HEK293T (cell line): ENCODE measurements at regions not wholly inside any gene's neighbourhood (a gene's known extent, or its start where the extent isn't known, plus 50 kb on each side); places are given as distances from the start of the nearest gene placed in this dataset.

Source experiments
- CTCF ChIA-PET: fragments of 350-600 bp; formaldehyde crosslinking; extraction: SDS; loops from one replicate; lab custom pipeline; 2021; ENCODE audit warnings: antibody characterized with exemption, inconsistent platforms; lab: Yijun Ruan, JAX
- POLR2A ChIA-PET: fragments of 350-600 bp; formaldehyde crosslinking; extraction: SDS; loops from one replicate; lab custom pipeline; 2020; ENCODE audit warnings: antibody characterized with exemption, inconsistent platforms; lab: Yijun Ruan, JAX
- DNase-seq: peaks from one replicate; pipeline ENCODE4 v3.0.0; 2012; ENCODE audit warnings: mixed read lengths; ENCODE audit errors: extremely low spot score
- ARNT ChIP-seq: fragments of 450-650 bp; IDR thresholded peaks from 2 replicates; pipeline ENCODE4 v1.6.1; 2017; ENCODE audit warnings: mild to moderate bottlenecking
- BHLHE40 ChIP-seq: fragments of 450-650 bp; IDR thresholded peaks from 2 replicates; pipeline ENCODE4 v1.6.1; 2016; ENCODE audit warnings: mild to moderate bottlenecking, moderate library complexity, borderline replicate concordance
- CTBP1 ChIP-seq: fragments of 450-650 bp; IDR thresholded peaks from 2 replicates; pipeline ENCODE4 v1.6.1; 2016; ENCODE audit warnings: borderline replicate concordance
- ELF4 ChIP-seq: fragments of 450-650 bp; IDR thresholded peaks from 2 replicates; pipeline ENCODE4 v1.6.1; 2017; ENCODE audit warnings: antibody characterized with exemption
- FOXA1 ChIP-seq: fragments of 450-650 bp; IDR thresholded peaks from 2 replicates; pipeline ENCODE4 v1.6.1; 2016; ENCODE audit warnings: mild to moderate bottlenecking
- FOXK2 ChIP-seq: fragments of 450-650 bp; IDR thresholded peaks from 2 replicates; pipeline ENCODE4 v1.6.1; 2016; ENCODE audit warnings: mild to moderate bottlenecking
- FOXM1 ChIP-seq: fragments of 450-650 bp; IDR thresholded peaks from 2 replicates; pipeline ENCODE4 v1.6.1; 2017; ENCODE audit warnings: mild to moderate bottlenecking, borderline replicate concordance
- HDGF ChIP-seq: fragments of 450-650 bp; IDR thresholded peaks from 2 replicates; pipeline ENCODE4 v1.6.1; 2017; ENCODE audit warnings: antibody characterized with exemption, borderline replicate concordance
- L3MBTL2 ChIP-seq: fragments of 450-650 bp; conservative IDR thresholded peaks from 2 replicates; pipeline ENCODE4 v1.6.1; 2016; ENCODE audit warnings: mild to moderate bottlenecking
- LEF1 ChIP-seq: fragments of 450-650 bp; IDR thresholded peaks from 2 replicates; pipeline ENCODE4 v1.6.1; 2017; ENCODE audit warnings: mild to moderate bottlenecking, borderline replicate concordance
- NFRKB ChIP-seq: fragments of 450-650 bp; IDR thresholded peaks from 2 replicates; pipeline ENCODE4 v1.6.1; 2016; ENCODE audit warnings: mild to moderate bottlenecking, moderate library complexity
- PKNOX1 ChIP-seq: fragments of 450-650 bp; IDR thresholded peaks from 2 replicates; pipeline ENCODE4 v1.6.1; 2016
- SP1 ChIP-seq: fragments of 450-650 bp; IDR thresholded peaks from 2 replicates; pipeline ENCODE4 v1.6.1; 2017
- SUZ12 ChIP-seq: fragments of 450-650 bp; IDR thresholded peaks from 2 replicates; pipeline ENCODE4 v1.6.1; 2016; ENCODE audit warnings: mild to moderate bottlenecking
- TARDBP ChIP-seq: fragments of 450-650 bp; IDR thresholded peaks from 2 replicates; pipeline ENCODE4 v1.6.1; 2016
- ZNF384 ChIP-seq: fragments of 450-650 bp; IDR thresholded peaks from 2 replicates; pipeline ENCODE4 v1.6.1; 2016

GRCh38 chr9:30915451-30915850 lies 1469.0 kb upstream of the ACO1 start:
- TF ChIP-seq SP1 (no peak), ELF4 (no peak), TARDBP (no peak), BHLHE40 (no peak), FOXK2 (no peak), SUZ12 (no peak), LEF1 (no peak), CTBP1 (no peak), NFRKB (no peak), PKNOX1 (no peak), ARNT (no peak), FOXA1 (no peak), FOXM1 (no peak), L3MBTL2 (no peak), HDGF (no peak)
- DNase-seq: no peak
- ChIA-PET CTCF (no interaction called here), POLR2A (no interaction called here)

GRCh38 chr9:30925126-30925525 lies 1459.3 kb upstream of the ACO1 start:
- DNase-seq: no peak
- ChIA-PET CTCF (no interaction called here), POLR2A (no interaction called here)
- no peak for TF ChIP-seq PKNOX1
- no peak for TF ChIP-seq FOXK2
- no peak for TF ChIP-seq ARNT
- TF ChIP-seq SP1: no peak
- TF ChIP-seq ELF4: no peak
- TF ChIP-seq HDGF: no peak
- no peak for TF ChIP-seq ZNF384
- TF ChIP-seq SUZ12: no peak
- TF ChIP-seq L3MBTL2: no peak

- TF ChIP-seq FOXM1 (no peak), NFRKB (no peak), LEF1 (no peak), FOXA1 (no peak), ARNT (no peak), PKNOX1 (no peak), CTBP1 (no peak), ZNF384 (no peak), ELF4 (no peak), L3MBTL2 (no peak), TARDBP (no peak), SP1 (no peak)
- CTCF ChIA-PET: no interaction called here
- POLR2A ChIA-PET: no interaction called here
- DNase-seq: no peak
Measured at GRCh38 chr9:30925635-30926034, 1458.8 kb upstream of the ACO1 start.

- no peak for TF ChIP-seq SUZ12
- no peak for TF ChIP-seq ELF4
- TF ChIP-seq FOXA1: no peak
- no peak for TF ChIP-seq PKNOX1
- TF ChIP-seq LEF1: no peak
- no peak for TF ChIP-seq FOXM1
- no peak for TF ChIP-seq TARDBP
- TF ChIP-seq L3MBTL2: no peak
- no peak for TF ChIP-seq CTBP1
- POLR2A ChIA-PET: no interaction called here
- CTCF ChIA-PET: no interaction called here
- DNase-seq: no peak
Measured at GRCh38 chr9:30928045-30928444, 1456.4 kb upstream of the ACO1 start.

GRCh38 chr9:30932226-30932625 lies 1452.2 kb upstream of the ACO1 start:
- ChIA-PET POLR2A (no interaction called here), CTCF (interaction anchor here (0.6 kb wide), 1 partner anchor 199 kb away, joined by 3 read pairs; no protein-coding TSS in a partner anchor)
- TF ChIP-seq ELF4 (no peak), PKNOX1 (no peak), ZNF384 (no peak), BHLHE40 (no peak), LEF1 (no peak), SP1 (no peak), FOXA1 (no peak), L3MBTL2 (no peak), ARNT (no peak), FOXM1 (no peak), NFRKB (no peak), SUZ12 (no peak), TARDBP (no peak), FOXK2 (no peak), HDGF (no peak), CTBP1 (no peak)
- DNase-seq: no peak

GRCh38 chr9:30935730-30936129 lies 1448.7 kb upstream of the ACO1 start:
- DNase-seq: no peak
- ChIA-PET POLR2A (no interaction called here), CTCF (no interaction called here)
- no peak for TF ChIP-seq LEF1
- TF ChIP-seq FOXM1: no peak
- no peak for TF ChIP-seq ELF4
- no peak for TF ChIP-seq SP1
- no peak for TF ChIP-seq BHLHE40
- no peak for TF ChIP-seq FOXK2
- no peak for TF ChIP-seq NFRKB
- no peak for TF ChIP-seq SUZ12
- no peak for TF ChIP-seq HDGF
